ENCODE measurements at regions not wholly inside any gene's neighbourhood (a gene's known extent, or its start where the extent isn't known, plus 50 kb on each side); places are given as distances from the start of the nearest gene placed in this dataset.

- DNase-seq: no peak
- in situ Hi-C loops (cut with MboI): no loop called here
- 76 to 81% methylated on average over 3 of the region's 3 CpGs for WGBS, 2 experiments (ENCODE audit: low coverage in 1 of 2, low lambda C conversion rate in 2 of 2, missing lambda C conversion rate in 2 of 2)
These were observed 155.6 kb upstream of the SEMA3C start for GRCh38 chr7:81074406-81074805.

GRCh38 chr7:81073931-81074251, 155.0 kb upstream of the SEMA3C start:
- no peaks in the 10 kb centered on the region for H3K27me3 ChIP-seq (replicated peaks; ENCODE audit: insufficient read depth)
- no peaks in the 10 kb centered on the region for H3K9me2 ChIP-seq (ENCODE audit: insufficient read depth)
- DNase-seq: no peak
- no peak overlapping the region for H2AFZ ChIP-seq
- no peak overlapping the region for H3K4me3 ChIP-seq
- H3K4me2 ChIP-seq (ENCODE audit: unreplicated experiment): no peak overlapping the region
- TF ChIP-seq EZH2phosphoT487 (IDR thresholded peaks at IDR 0.05; ENCODE audit: insufficient read depth, low read depth) (no peak), EZH2 (IDR thresholded peaks at IDR 0.05; ENCODE audit: insufficient read depth, poor library complexity, severe bottlenecking) (no peak)
- no peaks in the 10 kb centered on the region for H3K36me3 ChIP-seq (ENCODE audit: low read depth)
- H3F3A ChIP-seq (ENCODE audit: insufficient read depth): peaks cover 12% of the 10 kb centered on the region; the same call in 1 of the 2 replicates
- no peaks in the 10 kb centered on the region for H3K9me3 ChIP-seq (ENCODE audit: low read depth)
- no peak overlapping the region for H3K9ac ChIP-seq
- H3K79me2 ChIP-seq (ENCODE audit: insufficient read depth): no peaks in the 10 kb centered on the region
- 96 to 97% methylated on average over 1 of the region's 1 CpG for WGBS, 2 experiments (ENCODE audit: low coverage in 1 of 2, low lambda C conversion rate in 2 of 2, missing lambda C conversion rate in 2 of 2)
- H3K27ac ChIP-seq: no peak overlapping the region
- in situ Hi-C loops (cut with MboI): no loop called here
- H4K20me1 ChIP-seq (ENCODE audit: insufficient read depth): no peaks in the 10 kb centered on the region
- peaks cover 13% of the 10 kb centered on the region for H3K4me1 ChIP-seq (ENCODE audit: insufficient read depth)

More at GRCh38 chr7:81074406-81074805, 155.6 kb upstream of the SEMA3C start:
- Histone ChIP-seq H3K9me3 (ENCODE audit: low read depth) (no peaks in the 10 kb centered on the region), H4K20me1 (ENCODE audit: insufficient read depth) (no peaks in the 10 kb centered on the region), H3K27ac (no peak overlapping the region), H3K36me3 (ENCODE audit: low read depth) (no peaks in the 10 kb centered on the region), H3F3A (ENCODE audit: insufficient read depth) (peaks cover 12% of the 10 kb centered on the region; the same call in 1 of the 2 replicates), H3K9me2 (ENCODE audit: insufficient read depth) (no peaks in the 10 kb centered on the region), H3K27me3 (replicated peaks; ENCODE audit: insufficient read depth) (no peaks in the 10 kb centered on the region), H3K4me3 (no peak overlapping the region), H3K4me1 (ENCODE audit: insufficient read depth) (peaks cover 13% of the 10 kb centered on the region), H3K79me2 (ENCODE audit: insufficient read depth) (no peaks in the 10 kb centered on the region), H3K4me2 (ENCODE audit: unreplicated experiment) (no peak overlapping the region), H3K9ac (no peak overlapping the region), H2AFZ (no peak overlapping the region)
- no peak for TF ChIP-seq EZH2phosphoT487 (IDR thresholded peaks at IDR 0.05; ENCODE audit: insufficient read depth, low read depth)
- no peak for TF ChIP-seq EZH2 (IDR thresholded peaks at IDR 0.05; ENCODE audit: insufficient read depth, poor library complexity, severe bottlenecking)

- no peaks in the 10 kb centered on the region for H3K36me3 ChIP-seq (ENCODE audit: low read depth)
- H3F3A ChIP-seq (ENCODE audit: insufficient read depth): peaks cover 12% of the 10 kb centered on the region; the same call in 1 of the 2 replicates
- DNase-seq: no peak
- H3K27ac ChIP-seq: no peak overlapping the region
- no peaks in the 10 kb centered on the region for H3K9me3 ChIP-seq (ENCODE audit: low read depth)
- no peaks in the 10 kb centered on the region for H3K27me3 ChIP-seq (replicated peaks; ENCODE audit: insufficient read depth)
- peaks cover 13% of the 10 kb centered on the region for H3K4me1 ChIP-seq (ENCODE audit: insufficient read depth)
- no peak overlapping the region for H2AFZ ChIP-seq
- no peaks in the 10 kb centered on the region for H4K20me1 ChIP-seq (ENCODE audit: insufficient read depth)
- 88 to 90% methylated on average over 13 to 21 of the region's 21 CpGs for WGBS, 2 experiments (ENCODE audit: low coverage in 1 of 2, low lambda C conversion rate in 2 of 2, missing lambda C conversion rate in 2 of 2)
- H3K9me2 ChIP-seq (ENCODE audit: insufficient read depth): no peaks in the 10 kb centered on the region
- no peak for TF ChIP-seq EZH2phosphoT487 (IDR thresholded peaks at IDR 0.05; ENCODE audit: insufficient read depth, low read depth)
- H3K9ac ChIP-seq: no peak overlapping the region
- in situ Hi-C loops (cut with MboI): no loop called here
- H3K4me2 ChIP-seq (ENCODE audit: unreplicated experiment): no peak overlapping the region
- H3K79me2 ChIP-seq (ENCODE audit: insufficient read depth): no peaks in the 10 kb centered on the region
- H3K4me3 ChIP-seq: no peak overlapping the region
These were observed 152.1 kb upstream of the SEMA3C start for GRCh38 chr7:81070956-81071355.

GRCh38 chr7:81066797-81067196, 147.9 kb upstream of the SEMA3C start:
- Histone ChIP-seq H3K4me2 (ENCODE audit: unreplicated experiment) (no peak overlapping the region), H3K9me2 (ENCODE audit: insufficient read depth) (no peaks in the 10 kb centered on the region), H3K9ac (no peak overlapping the region), H4K20me1 (ENCODE audit: insufficient read depth) (no peaks in the 10 kb centered on the region), H3K27me3 (replicated peaks; ENCODE audit: insufficient read depth) (no peaks in the 10 kb centered on the region), H2AFZ (no peak overlapping the region), H3K9me3 (ENCODE audit: low read depth) (no peaks in the 10 kb centered on the region), H3F3A (ENCODE audit: insufficient read depth) (no peaks in the 10 kb centered on the region), H3K27ac (no peak overlapping the region), H3K4me3 (no peak overlapping the region), H3K4me1 (ENCODE audit: insufficient read depth) (no peaks in the 10 kb centered on the region), H3K36me3 (ENCODE audit: low read depth) (no peaks in the 10 kb centered on the region), H3K79me2 (ENCODE audit: insufficient read depth) (no peaks in the 10 kb centered on the region)
- no peak for DNase-seq
- in situ Hi-C loops (cut with MboI): no loop called here
- TF ChIP-seq EZH2 (IDR thresholded peaks at IDR 0.05; ENCODE audit: insufficient read depth, poor library complexity, severe bottlenecking): no peak

- in situ Hi-C loops (cut with MboI): no loop called here
These were observed 145.6 kb upstream of the SEMA3C start for GRCh38 chr7:81064426-81064825.

More at GRCh38 chr7:81064426-81064825, 145.6 kb upstream of the SEMA3C start:
- H3K9me3 ChIP-seq (ENCODE audit: low read depth): no peaks in the 10 kb centered on the region
- H3K9me2 ChIP-seq (ENCODE audit: insufficient read depth): no peaks in the 10 kb centered on the region
- DNase-seq: no peak
- H4K20me1 ChIP-seq (ENCODE audit: insufficient read depth): no peaks in the 10 kb centered on the region
- no peaks in the 10 kb centered on the region for H3F3A ChIP-seq (ENCODE audit: insufficient read depth)
- H3K79me2 ChIP-seq (ENCODE audit: insufficient read depth): no peaks in the 10 kb centered on the region
- H3K36me3 ChIP-seq (ENCODE audit: low read depth): no peaks in the 10 kb centered on the region
- no peak overlapping the region for H3K9ac ChIP-seq
- H3K27ac ChIP-seq: no peak overlapping the region
- no peak overlapping the region for H3K4me3 ChIP-seq
- no peak for TF ChIP-seq EZH2phosphoT487 (IDR thresholded peaks at IDR 0.05; ENCODE audit: insufficient read depth, low read depth)
- no peak for TF ChIP-seq EZH2 (IDR thresholded peaks at IDR 0.05; ENCODE audit: insufficient read depth, poor library complexity, severe bottlenecking)
- H3K4me2 ChIP-seq (ENCODE audit: unreplicated experiment): no peak overlapping the region
- 0 out of 2 replicates have a peak overlapping the region, but pooled peaks have one; percentile 41 for H2AFZ ChIP-seq
- no peaks in the 10 kb centered on the region for H3K27me3 ChIP-seq (replicated peaks; ENCODE audit: insufficient read depth)
- no peaks in the 10 kb centered on the region for H3K4me1 ChIP-seq (ENCODE audit: insufficient read depth)
- WGBS, 2 experiments (ENCODE audit: low coverage in 1 of 2, low lambda C conversion rate in 2 of 2, missing lambda C conversion rate in 2 of 2): 96 to 100% methylated on average over 1 of the region's 1 CpG
